DMS153 treated with DMSO at 0.1 percent for 48 hours (cell line): ENCODE measurements at regions not wholly inside any gene's neighbourhood (a gene's known extent, or its start where the extent isn't known, plus 50 kb on each side); places are given as distances from the start of the nearest gene placed in this dataset.
"Not testable (repeated sequence)": the region's sequence is repeated elsewhere in the genome, so short reads cannot be mapped to it uniquely, and the experiment has no call there.

Source experiments
- DNase-seq: peaks from one replicate; lab custom pipeline; 2025; ENCODE audit not compliant: unreplicated experiment; lab: John Stamatoyannopoulos, UW

GRCh38 chr13:81133066-81133465, 792.1 kb upstream of the SPRY2 start:
- no peak for DNase-seq

GRCh38 chr13:81117416-81117815, 776.5 kb upstream of the SPRY2 start:
- no peak for DNase-seq

- no peak for DNase-seq
Measured at GRCh38 chr13:81116461-81117282, 775.7 kb upstream of the SPRY2 start.

- DNase-seq = no peak
Measured at GRCh38 chr13:81109026-81109425, 768.1 kb upstream of the SPRY2 start.

- no peak for DNase-seq
Measured at GRCh38 chr13:81106348-81106747, 765.4 kb upstream of the SPRY2 start.

GRCh38 chr13:81104035-81104715, 763.2 kb upstream of the SPRY2 start:
- no peak for DNase-seq

GRCh38 chr13:81102066-81102465, 761.1 kb upstream of the SPRY2 start:
- DNase-seq = not testable (repeated sequence)

- no peak for DNase-seq
Measured at GRCh38 chr13:81089371-81090157, 748.6 kb upstream of the SPRY2 start.

- no peak for DNase-seq
Measured at GRCh38 chr13:81080911-81081454, 740.1 kb upstream of the SPRY2 start.

- no peak for DNase-seq
Measured at GRCh38 chr13:81078048-81078447, 737.1 kb upstream of the SPRY2 start.

GRCh38 chr13:81069822-81070221, 728.9 kb upstream of the SPRY2 start:
- DNase-seq = not testable (repeated sequence)

GRCh38 chr13:81058916-81059290, 718.0 kb upstream of the SPRY2 start:
- DNase-seq = no peak

- no peak for DNase-seq
Measured at GRCh38 chr13:81058211-81058915, 717.4 kb upstream of the SPRY2 start.

- DNase-seq = no peak
Measured at GRCh38 chr13:81051873-81052272, 710.9 kb upstream of the SPRY2 start.

- no peak for DNase-seq
Measured at GRCh38 chr13:81048026-81048461, 707.1 kb upstream of the SPRY2 start.

GRCh38 chr13:81041761-81042160, 700.8 kb upstream of the SPRY2 start:
- DNase-seq = no peak

- no peak for DNase-seq
Measured at GRCh38 chr13:81031996-81032395, 691.1 kb upstream of the SPRY2 start.

- DNase-seq = no peak
Measured at GRCh38 chr13:81025091-81025490, 684.2 kb upstream of the SPRY2 start.

GRCh38 chr13:81021284-81021840, 680.4 kb upstream of the SPRY2 start:
- no peak for DNase-seq

GRCh38 chr13:81020010-81020409, 679.1 kb upstream of the SPRY2 start:
- DNase-seq = no peak
